Parathyroid adenoma (tissue), 2 donors: ENCODE measurements at regions not wholly inside any gene's neighbourhood (a gene's known extent, or its start where the extent isn't known, plus 50 kb on each side); places are given as distances from the start of the nearest gene placed in this dataset.

ENCODE experiments used
- H2AFZ ChIP-seq: fragments of 300-600 bp; sonication (generic); one replicate; pipeline ENCODE4 v1.7.0; 2017; ENCODE audit warnings: antibody characterized with exemption, mild to moderate bottlenecking
- H3K27ac ChIP-seq: fragments of 300-600 bp; sonication (generic); one replicate; pipeline ENCODE4 v1.7.0; 2017
- H3K27me3 ChIP-seq: fragments of 300-600 bp; sonication (generic); one replicate; pipeline ENCODE4 v1.7.0; 2017; ENCODE audit warnings: low read length; ENCODE audit not compliant: control insufficient read depth, insufficient read depth
- H3K36me3 ChIP-seq: fragments of 300-600 bp; sonication (generic); one replicate; pipeline ENCODE4 v1.7.0; 2017; ENCODE audit warnings: low read length; ENCODE audit not compliant: control insufficient read depth, insufficient read depth
- H3K4me1 ChIP-seq: fragments of 300-600 bp; sonication (generic); one replicate; pipeline ENCODE4 v1.7.0; 2017; ENCODE audit warnings: control low read depth
- H3K4me2 ChIP-seq: fragments of 300-600 bp; sonication (generic); one replicate; pipeline ENCODE4 v1.7.0; 2017; ENCODE audit warnings: low read length
- H3K4me3 ChIP-seq: fragments of 300-600 bp; sonication (generic); one replicate; pipeline ENCODE4 v1.7.0; 2017; ENCODE audit warnings: low read depth, low read length
- H3K79me2 ChIP-seq: fragments of 300-600 bp; sonication (generic); one replicate; pipeline ENCODE4 v1.7.0; 2017; ENCODE audit warnings: control low read depth
- H3K9ac ChIP-seq: fragments of 300-600 bp; sonication (generic); one replicate; pipeline ENCODE4 v1.7.0; 2017; ENCODE audit warnings: mild to moderate bottlenecking
- H3K9me3 ChIP-seq: fragments of 300-600 bp; sonication (generic); one replicate; pipeline ENCODE4 v1.7.0; 2017; ENCODE audit warnings: low read length; ENCODE audit not compliant: control insufficient read depth
- TF ChIP-seq, protein P1 (sequence below): fragments of 300-600 bp; sonication (generic); IDR thresholded peaks from one replicate; pipeline ENCODE4 v1.7.0; 2017; ENCODE audit warnings: antibody characterized with exemption, mild to moderate bottlenecking
- donor health status: primary hyperparathyroidism.

GRCh38 chr12:47388712-47389111 lies 309.0 kb upstream of the AMIGO2 start:
- H3K4me3 ChIP-seq = no peak overlapping the region
- no peaks in the 10 kb centered on the region for H3K4me1 ChIP-seq
- H3K4me2 ChIP-seq = no peak overlapping the region
- no peaks in the 10 kb centered on the region for H3K79me2 ChIP-seq
- H3K27ac ChIP-seq = no peak overlapping the region
- TF ChIP-seq, protein P1, sequence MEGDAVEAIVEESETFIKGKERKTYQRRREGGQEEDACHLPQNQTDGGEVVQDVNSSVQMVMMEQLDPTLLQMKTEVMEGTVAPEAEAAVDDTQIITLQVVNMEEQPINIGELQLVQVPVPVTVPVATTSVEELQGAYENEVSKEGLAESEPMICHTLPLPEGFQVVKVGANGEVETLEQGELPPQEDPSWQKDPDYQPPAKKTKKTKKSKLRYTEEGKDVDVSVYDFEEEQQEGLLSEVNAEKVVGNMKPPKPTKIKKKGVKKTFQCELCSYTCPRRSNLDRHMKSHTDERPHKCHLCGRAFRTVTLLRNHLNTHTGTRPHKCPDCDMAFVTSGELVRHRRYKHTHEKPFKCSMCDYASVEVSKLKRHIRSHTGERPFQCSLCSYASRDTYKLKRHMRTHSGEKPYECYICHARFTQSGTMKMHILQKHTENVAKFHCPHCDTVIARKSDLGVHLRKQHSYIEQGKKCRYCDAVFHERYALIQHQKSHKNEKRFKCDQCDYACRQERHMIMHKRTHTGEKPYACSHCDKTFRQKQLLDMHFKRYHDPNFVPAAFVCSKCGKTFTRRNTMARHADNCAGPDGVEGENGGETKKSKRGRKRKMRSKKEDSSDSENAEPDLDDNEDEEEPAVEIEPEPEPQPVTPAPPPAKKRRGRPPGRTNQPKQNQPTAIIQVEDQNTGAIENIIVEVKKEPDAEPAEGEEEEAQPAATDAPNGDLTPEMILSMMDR = no peak
- H3K9ac ChIP-seq = no peak overlapping the region
- no peaks in the 10 kb centered on the region for H3K27me3 ChIP-seq
- no peaks in the 10 kb centered on the region for H3K36me3 ChIP-seq
- no peak overlapping the region for H2AFZ ChIP-seq
- no peaks in the 10 kb centered on the region for H3K9me3 ChIP-seq

DNA sequence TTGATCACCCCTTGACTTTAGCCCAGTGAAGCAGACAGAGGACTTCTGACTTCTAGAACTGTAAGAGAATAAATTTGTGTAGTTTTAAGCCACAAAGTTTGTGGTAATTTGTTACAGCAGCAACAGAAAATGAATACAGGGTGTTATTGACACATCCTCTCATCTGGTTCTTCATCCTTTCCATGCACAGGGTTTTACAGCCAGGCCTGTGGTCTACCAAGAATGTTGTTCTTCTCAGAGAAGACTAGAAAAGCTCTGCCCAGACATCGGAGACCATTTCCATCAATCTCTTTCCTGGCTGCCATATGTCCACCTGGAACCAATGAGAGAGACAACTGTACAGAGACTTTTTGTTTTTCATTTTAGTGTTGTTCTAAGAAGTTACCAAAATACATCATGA lies 308.2 kb upstream of the AMIGO2 start:
- Histone ChIP-seq H3K79me2 (no peaks in the 10 kb centered on the region), H3K36me3 (no peaks in the 10 kb centered on the region), H3K9ac (no peak overlapping the region), H2AFZ (no peak overlapping the region), H3K4me3 (no peak overlapping the region), H3K27me3 (no peaks in the 10 kb centered on the region), H3K4me2 (no peak overlapping the region), H3K27ac (no peak overlapping the region), H3K4me1 (no peaks in the 10 kb centered on the region), H3K9me3 (no peaks in the 10 kb centered on the region)
- TF ChIP-seq, protein P1 = no peak

DNA sequence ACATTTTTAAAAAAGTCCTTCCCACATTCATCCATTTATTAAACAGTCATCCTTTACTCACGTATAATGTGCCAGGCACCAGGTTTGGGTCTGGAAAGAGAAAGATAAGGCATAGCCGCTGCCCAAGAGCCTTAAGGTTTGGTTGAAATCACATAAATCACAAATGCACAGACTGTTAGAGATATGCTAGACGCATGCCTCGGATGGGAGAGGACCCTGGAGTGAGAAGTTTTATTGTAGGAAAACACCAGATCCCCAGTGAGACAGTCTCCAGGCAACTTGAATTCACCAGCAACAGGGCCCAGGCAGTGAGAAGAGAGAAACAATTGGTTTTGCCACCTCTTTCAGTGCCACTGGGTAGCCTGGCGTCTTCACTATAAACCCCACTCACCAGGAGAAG lies 305.9 kb upstream of the AMIGO2 start:
- H3K4me1 ChIP-seq = no peaks in the 10 kb centered on the region
- H3K27me3 ChIP-seq = no peaks in the 10 kb centered on the region
- TF ChIP-seq, protein P1 = no peak
- no peak overlapping the region for H3K4me2 ChIP-seq
- no peaks in the 10 kb centered on the region for H3K36me3 ChIP-seq
- H3K9me3 ChIP-seq = no peaks in the 10 kb centered on the region
- H3K79me2 ChIP-seq = no peaks in the 10 kb centered on the region
- H3K27ac ChIP-seq = no peak overlapping the region
- H3K9ac ChIP-seq = no peak overlapping the region
- no peak overlapping the region for H3K4me3 ChIP-seq
- no peak overlapping the region for H2AFZ ChIP-seq

GRCh38 chr12:47383942-47384341 lies 304.2 kb upstream of the AMIGO2 start:
- no peak overlapping the region for H3K27ac ChIP-seq
- H3K4me1 ChIP-seq = no peaks in the 10 kb centered on the region
- no peak overlapping the region for H3K4me2 ChIP-seq
- no peak overlapping the region for H3K9ac ChIP-seq
- H3K4me3 ChIP-seq = no peak overlapping the region
- TF ChIP-seq, protein P1 = no peak
- H3K9me3 ChIP-seq = no peaks in the 10 kb centered on the region
- no peaks in the 10 kb centered on the region for H3K27me3 ChIP-seq
- H3K79me2 ChIP-seq = no peaks in the 10 kb centered on the region
- H2AFZ ChIP-seq = no peak overlapping the region
- no peaks in the 10 kb centered on the region for H3K36me3 ChIP-seq

DNA sequence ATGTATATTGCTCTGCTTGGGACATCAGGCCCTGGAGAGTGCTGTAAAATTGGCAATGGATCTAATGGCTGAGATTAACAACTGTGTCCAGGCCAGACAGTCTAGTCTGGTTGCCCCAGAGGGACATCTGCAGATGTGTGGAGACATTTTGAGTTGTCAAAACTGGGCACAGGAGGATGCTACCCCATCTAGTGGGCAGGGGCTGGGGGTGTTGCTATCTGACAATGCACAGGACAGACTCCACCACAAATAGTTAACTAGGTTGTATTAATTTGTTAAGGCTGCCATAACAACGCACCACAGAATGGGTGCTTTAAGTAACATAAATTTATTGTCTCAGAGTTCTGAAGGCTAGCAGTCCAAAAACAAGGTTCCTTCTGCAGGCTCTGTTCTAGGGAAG lies 302.5 kb upstream of the AMIGO2 start:
- Histone ChIP-seq H3K27me3 (no peaks in the 10 kb centered on the region), H3K4me2 (no peak overlapping the region), H3K79me2 (no peaks in the 10 kb centered on the region), H3K9me3 (no peaks in the 10 kb centered on the region), H3K4me1 (no peaks in the 10 kb centered on the region), H3K36me3 (no peaks in the 10 kb centered on the region), H3K4me3 (no peak overlapping the region), H2AFZ (no peak overlapping the region), H3K27ac (no peak overlapping the region), H3K9ac (no peak overlapping the region)
- TF ChIP-seq, protein P1 = no peak
